ENCODE measurements at regions not wholly inside any gene's neighbourhood (a gene's known extent, or its start where the extent isn't known, plus 50 kb on each side); places are given as distances from the start of the nearest gene placed in this dataset.

DNA sequence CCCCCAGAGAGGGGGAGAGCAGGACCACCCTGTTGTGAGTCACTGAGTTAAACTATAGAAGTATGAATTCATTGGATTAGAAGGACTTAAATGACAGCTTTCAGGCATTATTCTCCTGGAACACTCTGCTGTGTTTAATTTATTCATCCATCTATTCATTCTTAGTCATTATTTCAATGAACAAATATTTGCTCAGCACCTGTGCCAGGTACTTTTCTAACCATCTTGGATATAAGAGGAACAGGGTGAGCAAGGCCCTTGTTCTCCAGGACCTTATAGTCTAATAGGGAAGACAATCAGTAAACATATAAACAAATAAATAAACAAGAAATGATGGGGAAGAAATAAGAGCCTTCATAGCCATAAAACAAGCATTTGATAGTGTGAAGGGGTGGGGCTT lies 483.9 kb upstream of the BRINP1 start:
- Histone ChIP-seq H3K4me2 (ENCODE audit: low read length) (no peak overlapping the region), H3K4me3 (replicated peaks in 1 of 2; ENCODE audit: low read depth in 1 of 2, low read length in 2 of 2) (no peak overlapping the region), H3K36me3 (ENCODE audit: control insufficient read depth in 1 of 2, insufficient read depth in 2 of 2, low read length in 2 of 2) (no peaks in the 10 kb centered on the region), H3K79me2 (ENCODE audit: insufficient read depth, low read length) (no peaks in the 10 kb centered on the region), H2AFZ (ENCODE audit: low read depth, low read length, poor library complexity, severe bottlenecking) (no peak overlapping the region), H3K4me1 (ENCODE audit: control insufficient read depth in 1 of 2, insufficient read depth in 2 of 2, low read length in 2 of 2) (no peaks in the 10 kb centered on the region), H4K20me1 (ENCODE audit: insufficient read depth) (no peaks in the 10 kb centered on the region), H3K27ac (ENCODE audit: low read depth, low read length) (no peak overlapping the region), H3K27me3 (ENCODE audit: insufficient read depth, low read length) (0 out of 2 replicates have a peak, but pooled peaks cover 2% of the 10 kb centered on the region), H3K9ac (ENCODE audit: low read length) (no peak overlapping the region), H3K9me2 (ENCODE audit: insufficient read depth) (no peaks in the 10 kb centered on the region), H3K9me3 (ENCODE audit: control insufficient read depth in 1 of 2, insufficient read depth in 1 of 2, low read depth in 1 of 2, low read length in 2 of 2) (no peaks in the 10 kb centered on the region)
- ATAC-seq (no peak), DNase-seq (ENCODE audit: low read depth, low spot score) (no peak)
- no peak for TF ChIP-seq JUND (IDR thresholded peaks at IDR 0.05)
- no peak for TF ChIP-seq EZH2 (IDR thresholded peaks at IDR 0.05)
- TF ChIP-seq SIN3A (IDR thresholded peaks at IDR 0.05; ENCODE audit: low read depth) = no peak
- no peak for TF ChIP-seq ELF1 (IDR thresholded peaks at IDR 0.05; ENCODE audit: borderline replicate concordance, low read depth)
- no peak for TF ChIP-seq POLR2A (IDR thresholded peaks at IDR 0.05; ENCODE audit: borderline replicate concordance, extremely low read depth, insufficient read depth, insufficient read length)
- no peak for TF ChIP-seq FOSL1 (IDR thresholded peaks at IDR 0.05; ENCODE audit: low read depth)
- no peak for TF ChIP-seq POLR2AphosphoS5 (IDR thresholded peaks at IDR 0.05; ENCODE audit: low read depth, low read length)
- TF ChIP-seq REST (IDR thresholded peaks at IDR 0.05; ENCODE audit: low read depth) = no peak
- no peak for TF ChIP-seq SP1 (IDR thresholded peaks at IDR 0.05; ENCODE audit: low read depth)
- TF ChIP-seq CTCF (IDR thresholded peaks at IDR 0.05 in 2 of 3, conservative IDR thresholded peaks at IDR 0.05 in 1 of 3; ENCODE audit: borderline replicate concordance in 1 of 3, insufficient read depth in 1 of 3, low read depth in 2 of 3, low read length in 2 of 3) = no peak
- TF ChIP-seq RAD21 (IDR thresholded peaks at IDR 0.05; ENCODE audit: low read depth) = no peak
- TF ChIP-seq CEBPB (IDR thresholded peaks at IDR 0.05; ENCODE audit: low read depth) = no peak
- TF ChIP-seq ZNF274 (IDR thresholded peaks at IDR 0.05; ENCODE audit: low read depth, low read length) = no peak
- no peak for TF ChIP-seq MAX (IDR thresholded peaks at IDR 0.05)
- no peak for TF ChIP-seq EZH2phosphoT487 (IDR thresholded peaks at IDR 0.05; ENCODE audit: borderline replicate concordance)
- RAD21 ChIA-PET (ENCODE audit: low non-redundant PET in 1 of 2, low total read pairs in 2 of 2, uncharacterized antibody in 2 of 2, unreplicated experiment in 2 of 2) = no interaction called here
- intact Hi-C loops (cut with micrococcal nuclease) = no loop called here
- CTCF ChIA-PET = no interaction called here
- POLR2A ChIA-PET = no interaction called here
- BruUV-seq (replicated peaks) = no TSS peak

All from HCT116 (cell line).